Endothelial cell (in vitro differentiated cells): ENCODE measurements at regions not wholly inside any gene's neighbourhood (a gene's known extent, or its start where the extent isn't known, plus 50 kb on each side); places are given as distances from the start of the nearest gene placed in this dataset.

Source experiments
- DNase-seq: peaks from one replicate; pipeline ENCODE4 v3.0.0; 2021; ENCODE audit warnings: low spot score
- H3K27ac Mint-ChIP-seq: one replicate; pipeline ENCODE4 v1.8.0; 2021; ENCODE audit warnings: mixed read lengths, inconsistent platforms; ENCODE audit not compliant: unreplicated experiment
- H3K27me3 Mint-ChIP-seq: one replicate; pipeline ENCODE4 v1.8.0; 2021; ENCODE audit warnings: mild to moderate bottlenecking, moderate library complexity, mixed read lengths, inconsistent platforms; ENCODE audit not compliant: unreplicated experiment
- H3K36me3 Mint-ChIP-seq: one replicate; pipeline ENCODE4 v1.8.0; 2021; ENCODE audit warnings: mild to moderate bottlenecking, low read depth, mixed read lengths, inconsistent platforms; ENCODE audit not compliant: unreplicated experiment
- H3K4me1 Mint-ChIP-seq: one replicate; pipeline ENCODE4 v1.8.0; 2021; ENCODE audit warnings: mild to moderate bottlenecking, mixed read lengths, inconsistent platforms; ENCODE audit not compliant: unreplicated experiment
- H3K4me3 Mint-ChIP-seq: one replicate; pipeline ENCODE4 v1.8.0; 2021; ENCODE audit warnings: mild to moderate bottlenecking, mixed read lengths, inconsistent platforms; ENCODE audit not compliant: unreplicated experiment
- H3K9me3 Mint-ChIP-seq: one replicate; pipeline ENCODE4 v1.8.0; 2021; ENCODE audit warnings: mixed read lengths, inconsistent platforms; ENCODE audit not compliant: unreplicated experiment
- CTCF ChIP-seq: fragments of 200-600 bp; sonication (generic); IDR thresholded peaks from one replicate; pipeline ENCODE4 v1.5.0; 2021; ENCODE audit warnings: antibody characterized with exemption; ENCODE audit not compliant: unreplicated experiment

DNA sequence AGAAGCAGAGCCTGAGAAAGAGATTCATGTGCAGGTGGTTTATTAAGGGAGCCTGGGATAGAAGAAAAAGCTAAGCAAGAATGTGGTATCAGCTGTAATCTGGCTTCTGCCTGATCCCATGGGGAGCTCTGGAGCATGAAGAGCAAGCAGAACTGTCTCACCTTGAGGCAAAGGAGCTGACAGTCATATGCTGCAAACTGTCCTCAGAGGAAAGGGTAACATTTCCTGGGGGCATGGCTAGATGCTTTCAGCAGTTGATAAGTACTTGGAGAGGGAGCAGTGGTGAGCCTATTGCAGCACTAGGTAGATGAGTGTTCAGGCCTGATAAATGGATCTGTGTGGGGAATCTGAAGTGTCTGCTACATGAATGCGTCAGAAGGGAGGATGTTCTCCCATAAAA is 621.5 kb upstream of the BTBD3 start:
- Mint-ChIP-seq H3K4me3 (no peak overlapping the region), H3K27ac (no peak overlapping the region)

DNA sequence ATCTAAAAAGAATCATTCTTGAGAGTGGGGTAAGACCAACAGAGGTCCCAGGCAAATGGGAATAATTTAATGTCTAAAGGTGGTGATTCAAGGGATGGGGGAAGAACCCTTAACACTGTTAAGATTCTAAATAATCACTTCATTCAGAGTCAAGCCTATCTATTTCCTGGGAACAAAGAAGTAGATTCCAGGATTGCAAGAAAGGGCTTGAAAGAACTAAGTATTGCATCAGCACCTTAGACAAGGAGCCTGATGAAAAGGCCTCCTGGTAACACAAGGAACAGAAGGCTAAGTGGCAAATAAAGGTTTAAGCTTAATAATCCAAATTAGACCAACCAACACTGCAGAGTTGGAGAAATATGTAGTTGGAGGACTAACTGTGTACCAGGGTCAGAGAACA is 620.7 kb upstream of the BTBD3 start:
- Mint-ChIP-seq H3K36me3 (no peaks in the 10 kb centered on the region), H3K27ac (no peak overlapping the region)

More for the DNA sequence above, 621.5 kb upstream of the BTBD3 start:
- H3K9me3 Mint-ChIP-seq, result no peaks in the 10 kb centered on the region
- no peak for DNase-seq
- H3K27me3 Mint-ChIP-seq, result no peaks in the 10 kb centered on the region
- no peaks in the 10 kb centered on the region for H3K4me1 Mint-ChIP-seq
- no peak for TF ChIP-seq CTCF
- H3K36me3 Mint-ChIP-seq, result no peaks in the 10 kb centered on the region

DNA sequence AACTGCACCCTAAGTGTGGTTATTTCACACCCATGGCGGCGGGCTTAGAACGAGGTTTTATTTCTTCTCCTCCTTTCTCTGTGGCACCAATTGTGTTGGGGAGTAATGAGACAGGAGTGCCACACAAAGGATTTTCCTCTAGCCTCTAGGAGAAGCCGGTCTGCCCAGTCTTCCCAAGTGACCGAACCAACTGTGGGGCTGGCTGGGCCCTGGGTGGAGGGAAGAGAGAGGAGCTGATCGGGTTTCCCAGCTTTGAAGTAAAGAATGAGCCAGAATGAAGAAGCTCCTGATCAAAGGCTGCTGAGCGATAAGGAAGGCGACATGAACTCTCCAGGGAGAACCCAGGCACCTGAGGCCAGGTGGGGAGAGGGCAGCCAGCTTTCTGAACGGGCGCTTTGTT is 616.0 kb upstream of the BTBD3 start:
- no peak for TF ChIP-seq CTCF
- Mint-ChIP-seq H3K4me1 (peaks cover 3% of the 10 kb centered on the region), H3K27ac (no peak overlapping the region), H3K9me3 (no peaks in the 10 kb centered on the region), H3K4me3 (no peak overlapping the region), H3K27me3 (no peaks in the 10 kb centered on the region), H3K36me3 (no peaks in the 10 kb centered on the region)
- no peak for DNase-seq

More for the DNA sequence above, 620.7 kb upstream of the BTBD3 start:
- no peaks in the 10 kb centered on the region for H3K4me1 Mint-ChIP-seq
- no peaks in the 10 kb centered on the region for H3K27me3 Mint-ChIP-seq
- no peak overlapping the region for H3K4me3 Mint-ChIP-seq
- no peaks in the 10 kb centered on the region for H3K9me3 Mint-ChIP-seq
- TF ChIP-seq CTCF, result no peak
- DNase-seq, result no peak

GRCh38 chr20:11302436-11302835 is 615.3 kb upstream of the BTBD3 start:
- Mint-ChIP-seq H3K36me3 (no peaks in the 10 kb centered on the region), H3K4me3 (no peak overlapping the region), H3K27ac (no peak overlapping the region), H3K27me3 (no peaks in the 10 kb centered on the region), H3K4me1 (peaks cover 3% of the 10 kb centered on the region), H3K9me3 (no peaks in the 10 kb centered on the region)
- no peak for TF ChIP-seq CTCF
- DNase-seq, result no peak

GRCh38 chr20:11304795-11305194 is 612.9 kb upstream of the BTBD3 start:
- H3K9me3 Mint-ChIP-seq, result no peaks in the 10 kb centered on the region
- no peaks in the 10 kb centered on the region for H3K27me3 Mint-ChIP-seq
- H3K4me3 Mint-ChIP-seq, result no peak overlapping the region
- no peak for DNase-seq
- H3K36me3 Mint-ChIP-seq, result no peaks in the 10 kb centered on the region
- TF ChIP-seq CTCF, result no peak
- H3K27ac Mint-ChIP-seq, result no peak overlapping the region
- H3K4me1 Mint-ChIP-seq, result peaks cover 3% of the 10 kb centered on the region
